Activated T-helper 2 cell treated with anti-CD3 and anti-CD28 coated beads, Interferon-gamma antibody, Interleukin-2, Interleukin-4, amounts not matched to agents 10 μg/mL and 5 μg/mL and 100 μg/mL, durations not matched to agents 14 hours and 24 hours and 36 hours (primary cell): ENCODE measurements at regions not wholly inside any gene's neighbourhood (a gene's known extent, or its start where the extent isn't known, plus 50 kb on each side); places are given as distances from the start of the nearest gene placed in this dataset.

ENCODE experiments used
- DNase-seq: peaks from one replicate; pipeline ENCODE4 v3.0.0; 2021; ENCODE audit warnings: low spot score
- H3K27ac Mint-ChIP-seq: one replicate; pipeline ENCODE4 v1.8.0; 2021; ENCODE audit warnings: mixed read lengths
- H3K27me3 Mint-ChIP-seq: one replicate; pipeline ENCODE4 v1.8.0; 2021; ENCODE audit warnings: low read depth, mixed read lengths
- H3K36me3 Mint-ChIP-seq: one replicate; pipeline ENCODE4 v1.8.0; 2021; ENCODE audit warnings: low read depth, mixed read lengths
- H3K4me1 Mint-ChIP-seq: one replicate; pipeline ENCODE4 v1.8.0; 2021; ENCODE audit warnings: low read depth, mixed read lengths
- H3K4me3 Mint-ChIP-seq: one replicate; pipeline ENCODE4 v1.8.0; 2021; ENCODE audit warnings: low read depth, mild to moderate bottlenecking, moderate library complexity, mixed read lengths
- H3K9me3 Mint-ChIP-seq: one replicate; pipeline ENCODE4 v1.8.0; 2021; ENCODE audit warnings: mixed read lengths
- intact Hi-C: fragments of 100-400 bp; cut with micrococcal nuclease; formaldehyde crosslinking; loops from one replicate; pipeline ENCODE4 v1.15.1; 2023

- Mint-ChIP-seq H3K27ac (no peak overlapping the region), H3K27me3 (no peaks in the 10 kb centered on the region), H3K4me3 (no peak overlapping the region), H3K36me3 (no peaks in the 10 kb centered on the region), H3K4me1 (no peaks in the 10 kb centered on the region), H3K9me3 (peaks cover 23% of the 10 kb centered on the region)
- DNase-seq: no peak
- intact Hi-C loops: no loop called here
Observed at GRCh38 chr13:22320991-22321390, 650.1 kb downstream of the FGF9 start.

GRCh38 chr13:22325761-22326160 is 654.9 kb downstream of the FGF9 start:
- no peak for DNase-seq
- H3K4me3 Mint-ChIP-seq: no peak overlapping the region
- no peak overlapping the region for H3K27ac Mint-ChIP-seq
- no peaks in the 10 kb centered on the region for H3K27me3 Mint-ChIP-seq
- intact Hi-C loops: no loop called here
- no peaks in the 10 kb centered on the region for H3K36me3 Mint-ChIP-seq
- no peaks in the 10 kb centered on the region for H3K4me1 Mint-ChIP-seq
- H3K9me3 Mint-ChIP-seq: peaks cover 5% of the 10 kb centered on the region

DNA sequence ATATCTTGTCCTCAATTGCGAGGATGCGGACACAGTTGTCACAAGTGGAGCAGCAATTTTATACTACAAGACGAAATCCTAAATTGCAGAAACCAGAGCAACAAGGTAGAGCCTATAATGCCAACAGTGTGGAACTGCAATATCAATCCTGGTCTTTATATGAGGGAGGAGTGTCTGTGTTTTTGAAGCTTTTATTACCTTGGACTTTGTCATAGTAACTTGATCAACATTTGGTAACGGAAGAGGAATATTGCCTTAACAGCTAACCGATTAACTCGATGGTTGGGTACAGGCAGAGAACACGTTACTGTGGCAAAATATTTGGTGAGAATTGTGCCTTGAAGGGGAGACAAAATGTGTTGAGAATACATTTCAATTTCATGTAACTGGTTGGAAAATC is 661.5 kb downstream of the FGF9 start:
- H3K9me3 Mint-ChIP-seq: peaks cover 7% of the 10 kb centered on the region
- no peaks in the 10 kb centered on the region for H3K27me3 Mint-ChIP-seq
- no peak overlapping the region for H3K4me3 Mint-ChIP-seq
- H3K36me3 Mint-ChIP-seq: no peaks in the 10 kb centered on the region
- no peak for DNase-seq
- H3K27ac Mint-ChIP-seq: no peak overlapping the region
- intact Hi-C loops: no loop called here
- H3K4me1 Mint-ChIP-seq: no peaks in the 10 kb centered on the region

GRCh38 chr13:22336460-22336859 is 665.6 kb downstream of the FGF9 start:
- H3K27me3 Mint-ChIP-seq: no peaks in the 10 kb centered on the region
- intact Hi-C loops: no loop called here

GRCh38 chr13:22357132-22357531 is 686.3 kb downstream of the FGF9 start:
- Mint-ChIP-seq H3K9me3 (peaks cover 10% of the 10 kb centered on the region), H3K36me3 (no peaks in the 10 kb centered on the region), H3K4me3 (no peak overlapping the region), H3K4me1 (peaks cover 4% of the 10 kb centered on the region), H3K27ac (no peak overlapping the region), H3K27me3 (no peaks in the 10 kb centered on the region)
- DNase-seq: no peak
- intact Hi-C loops: no loop called here

More at GRCh38 chr13:22336460-22336859, 665.6 kb downstream of the FGF9 start:
- peaks cover 21% of the 10 kb centered on the region for H3K9me3 Mint-ChIP-seq
- no peak overlapping the region for H3K4me3 Mint-ChIP-seq
- DNase-seq: no peak
- no peaks in the 10 kb centered on the region for H3K4me1 Mint-ChIP-seq
- no peaks in the 10 kb centered on the region for H3K36me3 Mint-ChIP-seq
- H3K27ac Mint-ChIP-seq: no peak overlapping the region

GRCh38 chr13:22369090-22369489 is 698.2 kb downstream of the FGF9 start:
- Mint-ChIP-seq H3K9me3 (peaks cover 47% of the 10 kb centered on the region), H3K36me3 (no peaks in the 10 kb centered on the region), H3K27me3 (no peaks in the 10 kb centered on the region), H3K4me1 (no peaks in the 10 kb centered on the region), H3K4me3 (no peak overlapping the region), H3K27ac (no peak overlapping the region)
- intact Hi-C loops: no loop called here
- no peak for DNase-seq

DNA sequence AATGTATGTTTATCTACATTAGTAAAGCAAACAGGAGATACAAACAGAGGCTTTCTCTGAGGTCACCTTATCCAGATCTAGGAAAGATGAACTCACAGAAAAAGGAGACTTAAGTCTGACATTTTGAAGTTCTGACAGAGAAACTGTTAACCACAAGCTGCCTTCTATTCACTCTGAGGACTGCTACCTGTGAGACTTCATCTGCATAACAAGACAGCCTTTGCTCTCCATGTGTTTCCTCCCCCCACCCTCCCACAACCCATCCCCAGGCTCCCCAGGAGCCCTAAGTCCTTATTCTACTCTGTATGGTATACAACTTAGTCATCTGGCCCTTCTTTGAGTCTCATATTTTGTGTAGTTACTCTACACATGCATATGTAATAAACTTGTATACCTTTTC is 699.0 kb downstream of the FGF9 start:
- intact Hi-C loops: no loop called here
- Mint-ChIP-seq H3K4me3 (no peak overlapping the region), H3K27me3 (no peaks in the 10 kb centered on the region), H3K4me1 (no peaks in the 10 kb centered on the region), H3K27ac (no peak overlapping the region), H3K9me3 (peaks cover 49% of the 10 kb centered on the region), H3K36me3 (no peaks in the 10 kb centered on the region)
- no peak for DNase-seq

DNA sequence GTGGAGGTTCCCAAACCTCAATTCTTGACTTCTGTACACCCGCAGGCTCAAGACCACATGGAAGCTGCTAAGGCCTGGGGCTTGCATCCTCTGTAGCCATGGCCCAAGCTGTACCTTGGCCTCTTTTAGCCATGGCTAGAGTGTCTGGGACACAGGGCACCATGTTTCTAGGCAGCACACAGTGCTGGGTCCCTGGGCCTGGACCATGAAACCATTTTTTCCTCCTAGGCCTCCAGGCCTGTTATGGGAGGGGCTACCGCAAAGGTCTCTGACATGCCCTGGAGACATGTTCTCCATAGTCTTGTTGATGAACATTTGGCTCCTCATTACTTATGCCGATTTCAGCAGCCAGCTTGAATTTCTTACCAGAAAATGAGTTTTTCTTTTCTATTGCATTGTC is 701.4 kb downstream of the FGF9 start:
- H3K4me1 Mint-ChIP-seq: no peaks in the 10 kb centered on the region
- no peaks in the 10 kb centered on the region for H3K27me3 Mint-ChIP-seq
- intact Hi-C loops: no loop called here
- no peak overlapping the region for H3K27ac Mint-ChIP-seq
- no peak for DNase-seq
- no peaks in the 10 kb centered on the region for H3K36me3 Mint-ChIP-seq
- H3K9me3 Mint-ChIP-seq: peaks cover 54% of the 10 kb centered on the region
- no peak overlapping the region for H3K4me3 Mint-ChIP-seq

DNA sequence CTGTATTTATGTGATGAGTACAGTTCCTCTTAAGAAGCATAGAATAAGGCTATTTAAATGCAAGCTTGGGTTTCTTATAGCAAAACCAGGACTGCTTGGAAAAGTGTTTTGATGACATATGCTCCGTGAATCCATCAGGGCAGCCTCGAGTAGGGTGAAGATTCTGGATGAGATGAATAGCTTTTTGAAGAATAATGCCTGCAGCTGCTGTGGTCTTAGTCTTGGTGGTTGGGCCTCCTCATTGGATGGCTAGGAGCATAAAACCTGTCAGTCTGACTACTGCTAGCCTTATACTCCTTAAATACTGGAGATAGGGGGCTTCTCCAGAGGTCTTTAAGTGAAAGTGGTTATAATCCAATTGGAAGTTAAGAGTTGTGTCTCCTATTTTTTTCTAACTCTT is 704.3 kb downstream of the FGF9 start:
- H3K27ac Mint-ChIP-seq: no peak overlapping the region
- no peak overlapping the region for H3K4me3 Mint-ChIP-seq
- intact Hi-C loops: no loop called here
- H3K4me1 Mint-ChIP-seq: no peaks in the 10 kb centered on the region
- H3K9me3 Mint-ChIP-seq: peaks cover 57% of the 10 kb centered on the region
- no peak for DNase-seq
- no peaks in the 10 kb centered on the region for H3K36me3 Mint-ChIP-seq
- no peaks in the 10 kb centered on the region for H3K27me3 Mint-ChIP-seq

DNA sequence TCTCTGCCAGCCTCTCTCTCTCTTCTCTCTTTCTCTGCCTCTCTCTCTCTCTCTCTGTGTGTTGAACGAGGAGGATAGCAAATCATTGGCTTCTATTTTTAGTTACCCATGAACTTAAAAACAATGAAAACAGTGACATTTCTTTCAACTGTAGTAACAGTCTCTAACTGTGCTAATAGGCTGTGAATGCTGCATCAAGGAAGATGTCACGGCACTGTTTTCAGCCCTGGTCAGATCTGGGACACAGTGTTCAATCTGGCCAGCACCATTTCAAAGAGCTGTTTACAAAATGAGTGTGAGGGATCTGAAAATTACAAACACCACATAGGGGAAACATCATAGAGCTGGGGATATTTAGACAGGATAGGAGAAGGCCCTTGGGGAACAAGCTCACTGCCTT is 717.0 kb downstream of the FGF9 start:
- DNase-seq: no peak
- Mint-ChIP-seq H3K9me3 (peaks cover 15% of the 10 kb centered on the region), H3K4me3 (no peak overlapping the region), H3K27ac (no peak overlapping the region), H3K36me3 (no peaks in the 10 kb centered on the region), H3K4me1 (no peaks in the 10 kb centered on the region), H3K27me3 (no peaks in the 10 kb centered on the region)
- intact Hi-C loops: no loop called here

DNA sequence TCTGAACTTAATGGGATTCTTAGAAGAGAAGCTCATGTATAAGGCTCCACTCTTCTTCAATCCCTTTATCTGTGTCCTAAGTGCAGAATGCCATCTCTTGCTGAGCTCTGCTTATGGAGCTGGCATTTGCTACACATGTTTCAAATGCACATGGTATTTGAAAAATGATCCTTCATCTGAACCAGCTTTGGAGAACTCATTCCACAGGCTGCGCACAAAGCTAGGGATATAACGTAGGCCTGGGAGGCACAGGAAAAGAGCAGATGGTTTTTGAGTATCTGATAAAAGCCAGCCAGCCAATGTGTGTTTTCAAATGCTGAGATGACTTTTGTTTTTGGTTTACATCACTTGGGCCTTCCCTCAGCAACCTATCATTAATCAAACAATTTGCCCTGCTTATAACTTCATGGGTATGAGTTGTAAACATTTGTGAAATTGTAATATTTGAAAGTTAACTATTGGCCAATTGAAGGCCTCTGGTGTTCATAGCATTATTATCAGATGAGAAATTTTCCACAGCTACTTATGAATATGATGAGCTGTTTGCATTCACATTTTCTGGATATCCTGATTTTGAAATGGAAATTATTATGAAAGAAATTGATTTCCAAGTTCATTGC is 729.0 kb downstream of the FGF9 start:
- Mint-ChIP-seq H3K4me1 (no peaks in the 10 kb centered on the region), H3K36me3 (no peaks in the 10 kb centered on the region)

DNA sequence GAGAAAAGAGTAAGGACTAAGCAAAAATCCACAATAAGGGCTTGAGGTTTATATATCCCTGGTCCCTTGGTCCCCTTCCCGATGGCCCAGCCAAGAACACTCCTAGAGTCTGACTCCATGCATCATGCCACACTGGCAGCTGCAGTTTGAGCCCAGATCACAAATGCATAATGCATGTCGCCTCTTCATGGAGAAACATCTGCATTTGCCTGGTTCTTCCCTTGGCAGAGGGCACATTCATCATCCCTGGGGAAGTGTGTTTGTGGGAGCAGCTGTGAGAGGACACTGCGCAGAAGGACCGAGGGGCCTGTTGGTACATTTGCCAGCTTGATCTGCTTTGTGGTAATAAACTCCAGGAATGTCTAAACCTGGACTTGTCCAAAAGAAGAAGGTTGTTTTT is 731.8 kb downstream of the FGF9 start:
- Mint-ChIP-seq H3K36me3 (no peaks in the 10 kb centered on the region), H3K4me3 (no peak overlapping the region), H3K27ac (no peak overlapping the region), H3K9me3 (peaks cover 10% of the 10 kb centered on the region), H3K4me1 (no peaks in the 10 kb centered on the region), H3K27me3 (no peaks in the 10 kb centered on the region)
- no peak for DNase-seq
- intact Hi-C loops: no loop called here

More for the DNA sequence above, 729.0 kb downstream of the FGF9 start:
- no peak overlapping the region for H3K27ac Mint-ChIP-seq
- peaks cover 10% of the 10 kb centered on the region for H3K9me3 Mint-ChIP-seq
- H3K27me3 Mint-ChIP-seq: no peaks in the 10 kb centered on the region
- no peak overlapping the region for H3K4me3 Mint-ChIP-seq
- no peak for DNase-seq
- intact Hi-C loops: no loop called here

DNA sequence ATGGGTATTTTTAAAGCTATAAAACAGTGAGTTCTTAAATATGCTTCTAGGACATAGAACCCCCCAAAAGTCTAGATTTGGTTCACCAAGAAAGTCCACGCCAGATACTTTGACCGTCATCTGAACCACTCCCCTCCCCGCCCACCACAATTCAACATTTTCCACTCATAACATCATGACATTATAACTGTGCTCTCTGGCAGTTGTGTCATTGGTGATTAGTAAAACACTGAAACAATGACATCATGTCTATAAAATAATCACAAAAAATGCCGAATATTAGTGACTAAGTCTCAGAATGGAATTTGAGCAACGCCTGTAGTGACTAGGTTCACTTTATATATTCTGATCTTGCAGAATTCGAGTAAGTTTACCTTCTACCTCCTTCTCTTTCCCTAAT is 732.3 kb downstream of the FGF9 start:
- no peaks in the 10 kb centered on the region for H3K27me3 Mint-ChIP-seq
- DNase-seq: no peak
- no peaks in the 10 kb centered on the region for H3K4me1 Mint-ChIP-seq
- no peak overlapping the region for H3K27ac Mint-ChIP-seq
- H3K4me3 Mint-ChIP-seq: no peak overlapping the region
- H3K36me3 Mint-ChIP-seq: no peaks in the 10 kb centered on the region
- intact Hi-C loops: no loop called here
- peaks cover 13% of the 10 kb centered on the region for H3K9me3 Mint-ChIP-seq

GRCh38 chr13:22405891-22406290 is 735.0 kb downstream of the FGF9 start:
- Mint-ChIP-seq H3K9me3 (peaks cover 15% of the 10 kb centered on the region), H3K4me3 (no peak overlapping the region), H3K27ac (no peak overlapping the region), H3K36me3 (no peaks in the 10 kb centered on the region), H3K4me1 (no peaks in the 10 kb centered on the region), H3K27me3 (no peaks in the 10 kb centered on the region)
- intact Hi-C loops: no loop called here
- no peak for DNase-seq
